Lower leg skin (tissue), 4 donors: ENCODE measurements at regions not wholly inside any gene's neighbourhood (a gene's known extent, or its start where the extent isn't known, plus 50 kb on each side); places are given as distances from the start of the nearest gene placed in this dataset.

Source experiments
- DNase-seq, 2 donors: peaks; one replicate each; pipeline ENCODE4 v3.0.0-alpha.2; 2019; ENCODE audit warnings: low spot score in 2 of 2
- H3K4me3 ChIP-seq: fragments of 200-600 bp; sonication (generic); 2 replicates; pipeline ENCODE4 v1.5.1; 2017; ENCODE audit warnings: mild to moderate bottlenecking, low read depth; ENCODE audit not compliant: poor library complexity, severe bottlenecking
- POLR2A ChIP-seq, 2 donors: fragments of 450-650 bp; IDR thresholded peaks; one replicate each; pipeline ENCODE4 v1.6.1; 2016 to 2017; ENCODE audit warnings: antibody characterized with exemption in 2 of 2, mild to moderate bottlenecking in 1 of 2, moderate library complexity in 1 of 2
- whole genome bisulfite sequencing, 2 donors: methylation state at CpG; one replicate each; pipeline ENCODE4 v1.1.5; 2018; 5-methylcytosine and 5-hydroxymethylcytosine counted together
- intact Hi-C: fragments of 100-400 bp; cut with DNase I; formaldehyde crosslinking; loops from one replicate; pipeline ENCODE4 v1.15.0; 2023; ENCODE audit warnings: low total_unique reads
- TF ChIP-seq, protein P1 (sequence below), 3 donors: fragments of 450-650 bp; IDR thresholded peaks; one replicate each; pipeline ENCODE4 v1.5.1; 2016; ENCODE audit warnings: antibody characterized with exemption in 3 of 3, mild to moderate bottlenecking in 3 of 3, moderate library complexity in 2 of 3

- WGBS, 2 donors, result 78 to 80% methylated on average over 5 of the region's 5 CpGs
- no peak overlapping the region for H3K4me3 ChIP-seq
- TF ChIP-seq POLR2A (IDR thresholded peaks at IDR 0.05), result no peak
- TF ChIP-seq, protein P1, sequence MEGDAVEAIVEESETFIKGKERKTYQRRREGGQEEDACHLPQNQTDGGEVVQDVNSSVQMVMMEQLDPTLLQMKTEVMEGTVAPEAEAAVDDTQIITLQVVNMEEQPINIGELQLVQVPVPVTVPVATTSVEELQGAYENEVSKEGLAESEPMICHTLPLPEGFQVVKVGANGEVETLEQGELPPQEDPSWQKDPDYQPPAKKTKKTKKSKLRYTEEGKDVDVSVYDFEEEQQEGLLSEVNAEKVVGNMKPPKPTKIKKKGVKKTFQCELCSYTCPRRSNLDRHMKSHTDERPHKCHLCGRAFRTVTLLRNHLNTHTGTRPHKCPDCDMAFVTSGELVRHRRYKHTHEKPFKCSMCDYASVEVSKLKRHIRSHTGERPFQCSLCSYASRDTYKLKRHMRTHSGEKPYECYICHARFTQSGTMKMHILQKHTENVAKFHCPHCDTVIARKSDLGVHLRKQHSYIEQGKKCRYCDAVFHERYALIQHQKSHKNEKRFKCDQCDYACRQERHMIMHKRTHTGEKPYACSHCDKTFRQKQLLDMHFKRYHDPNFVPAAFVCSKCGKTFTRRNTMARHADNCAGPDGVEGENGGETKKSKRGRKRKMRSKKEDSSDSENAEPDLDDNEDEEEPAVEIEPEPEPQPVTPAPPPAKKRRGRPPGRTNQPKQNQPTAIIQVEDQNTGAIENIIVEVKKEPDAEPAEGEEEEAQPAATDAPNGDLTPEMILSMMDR (IDR thresholded peaks at IDR 0.05), result no peak
- DNase-seq, result peak in 1 of 2 donors; percentile 46
- intact Hi-C loops, result no loop called here
These were observed 75.1 kb upstream of the MSX1 start for GRCh38 chr4:4784379-4784778.

DNA sequence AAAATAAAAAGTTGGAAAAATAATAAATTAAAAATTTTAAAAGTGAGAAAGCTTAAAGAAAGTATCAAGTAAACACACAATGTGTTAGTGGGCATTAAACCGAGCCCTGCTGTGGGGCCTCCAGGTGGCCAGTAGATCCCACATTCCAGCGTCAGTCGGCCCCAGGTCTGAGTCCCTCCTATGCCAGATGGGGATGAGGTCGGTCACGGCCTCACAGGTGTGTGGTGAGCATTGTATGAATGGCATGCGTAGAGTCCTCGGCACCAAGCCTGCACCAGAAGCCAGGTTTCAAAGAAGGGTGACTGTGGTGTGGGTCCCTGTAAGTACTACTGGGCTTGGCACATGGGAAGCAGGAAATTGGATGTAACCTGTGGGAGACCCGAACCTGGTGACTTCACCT is 75.6 kb upstream of the MSX1 start:
- no peak for TF ChIP-seq POLR2A (IDR thresholded peaks at IDR 0.05)
- TF ChIP-seq, protein P1 (IDR thresholded peaks at IDR 0.05), result no peak

GRCh38 chr4:4782969-4783368 is 76.5 kb upstream of the MSX1 start:
- DNase-seq, result peak; percentile 36 to 72
- no peak overlapping the region for H3K4me3 ChIP-seq
- intact Hi-C loops, result no loop called here
- TF ChIP-seq POLR2A (IDR thresholded peaks at IDR 0.05), result no peak
- TF ChIP-seq, protein P1 (IDR thresholded peaks at IDR 0.05), result no peak
- 79% methylated on average over 8 of the region's 8 CpGs for WGBS, 2 donors

More for the DNA sequence above, 75.6 kb upstream of the MSX1 start:
- intact Hi-C loops, result no loop called here
- 77 to 78% methylated on average over 8 of the region's 8 CpGs for WGBS, 2 donors
- DNase-seq, result peak in 1 of 2 donors; percentile 74
- H3K4me3 ChIP-seq, result no peak overlapping the region

GRCh38 chr4:4781936-4782707 is 77.3 kb upstream of the MSX1 start:
- peak in 1 of 2 donors; percentile 82 for DNase-seq
- 46 to 47% methylated on average over 14 of the region's 14 CpGs for WGBS, 2 donors
- intact Hi-C loops, result no loop called here
- TF ChIP-seq POLR2A (IDR thresholded peaks at IDR 0.05), result no peak
- TF ChIP-seq, protein P1 (IDR thresholded peaks at IDR 0.05), result no peak
- H3K4me3 ChIP-seq, result no peak overlapping the region

GRCh38 chr4:4780729-4781244 is 78.7 kb upstream of the MSX1 start:
- TF ChIP-seq, protein P1 (IDR thresholded peaks at IDR 0.05), result no peak
- TF ChIP-seq POLR2A (IDR thresholded peaks at IDR 0.05), result no peak
- no peak overlapping the region for H3K4me3 ChIP-seq
- intact Hi-C loops, result no loop called here
- 61 to 64% methylated on average over 6 of the region's 6 CpGs for WGBS, 2 donors
- peak; percentile 23 to 81 for DNase-seq
